ENCODE measurements at regions not wholly inside any gene's neighbourhood (a gene's known extent, or its start where the extent isn't known, plus 50 kb on each side); places are given as distances from the start of the nearest gene placed in this dataset.

GRCh38 chr12:88681271-88681670 lies 101.0 kb upstream of the KITLG start:
- TF ChIP-seq CTCF (IDR thresholded peaks at IDR 0.05), result no peak

- no peak for TF ChIP-seq CTCF (IDR thresholded peaks at IDR 0.05)
These were observed 97.2 kb upstream of the KITLG start for GRCh38 chr12:88677464-88677863.

GRCh38 chr12:88665071-88665470 lies 84.8 kb upstream of the KITLG start:
- TF ChIP-seq CTCF (IDR thresholded peaks at IDR 0.05), result no peak

- no peak for TF ChIP-seq CTCF (IDR thresholded peaks at IDR 0.05)
These were observed 82.7 kb upstream of the KITLG start for GRCh38 chr12:88662961-88663360.

GRCh38 chr12:88662093-88662492 lies 81.8 kb upstream of the KITLG start:
- TF ChIP-seq CTCF (IDR thresholded peaks at IDR 0.05), result no peak

GRCh38 chr12:88658009-88658408 lies 77.7 kb upstream of the KITLG start:
- no peak for TF ChIP-seq CTCF (IDR thresholded peaks at IDR 0.05)

- TF ChIP-seq CTCF (IDR thresholded peaks at IDR 0.05), result no peak
These were observed 70.4 kb upstream of the KITLG start for GRCh38 chr12:88650715-88651114.

GRCh38 chr12:88648625-88649024 lies 68.4 kb upstream of the KITLG start:
- no peak for TF ChIP-seq CTCF (IDR thresholded peaks at IDR 0.05)
